HG02571 (cell line): ENCODE measurements at regions not wholly inside any gene's neighbourhood (a gene's known extent, or its start where the extent isn't known, plus 50 kb on each side); places are given as distances from the start of the nearest gene placed in this dataset.

Experiments
- ATAC-seq: cut with Tn5 transposase; IDR thresholded peaks from one replicate; pipeline ENCODE4 v1.9.1; 2021; ENCODE audit warnings: mild to moderate bottlenecking, moderate library complexity; ENCODE audit not compliant: unreplicated experiment

GRCh38 chr1:199857516-199857915 is 170.0 kb upstream of the NR5A2 start:
- no peak for ATAC-seq

DNA sequence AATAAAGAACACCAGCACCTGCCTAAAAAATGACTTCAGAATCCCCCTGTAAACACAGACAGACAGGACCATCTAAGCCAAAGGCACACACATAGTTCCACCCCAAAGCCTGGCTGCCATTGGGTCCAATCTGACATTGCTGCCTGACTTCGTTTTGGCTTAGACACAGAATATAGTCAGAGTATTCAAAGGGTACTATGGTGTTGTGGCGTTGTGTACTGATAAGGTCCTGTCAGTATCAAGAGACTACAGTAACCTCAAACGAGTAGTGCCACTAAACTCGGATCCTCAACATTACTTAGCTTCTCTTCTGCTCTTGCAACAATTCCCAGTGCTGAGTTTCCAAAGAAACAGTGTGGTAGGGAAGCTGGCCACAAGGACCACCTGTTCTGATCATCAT is 169.3 kb upstream of the NR5A2 start:
- no peak for ATAC-seq

DNA sequence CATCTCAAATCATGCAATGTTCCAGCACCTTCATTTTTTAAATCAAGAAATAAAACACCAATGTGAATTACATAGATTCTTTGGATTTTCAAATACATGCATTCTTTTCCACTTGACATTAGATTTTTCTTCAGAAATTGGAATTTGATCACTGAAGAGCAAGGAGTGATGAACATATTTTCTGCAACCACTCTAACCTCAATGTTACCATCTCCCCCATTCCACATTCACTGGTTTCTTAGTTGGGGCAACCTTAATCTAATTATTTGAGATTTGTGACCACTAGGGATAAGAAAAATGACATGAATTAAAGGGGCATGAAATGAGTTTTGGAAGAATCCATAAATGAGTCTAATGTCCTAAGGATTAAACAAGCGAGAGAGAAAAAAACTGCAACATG is 168.7 kb upstream of the NR5A2 start:
- no peak for ATAC-seq

DNA sequence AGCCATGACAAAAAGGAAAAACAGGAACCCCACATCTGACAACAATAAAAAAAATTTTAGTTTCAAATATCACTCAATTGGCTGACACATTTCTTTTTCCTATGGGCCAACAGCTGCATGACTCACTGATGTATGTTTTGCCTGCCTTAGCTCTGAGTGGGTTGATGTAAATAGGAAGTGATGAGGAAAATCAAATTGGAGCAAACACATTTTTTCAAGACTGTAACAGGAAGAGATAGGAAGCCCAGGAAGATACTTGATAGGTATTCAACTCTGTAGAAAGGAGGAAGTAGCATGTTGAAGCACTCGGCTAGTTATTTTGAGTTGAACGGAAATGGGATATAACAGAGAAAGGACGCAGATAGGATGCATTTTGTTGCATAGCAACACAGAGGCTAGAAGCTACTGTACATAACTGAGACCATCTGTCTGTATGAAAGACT is 168.0 kb upstream of the NR5A2 start:
- ATAC-seq, result no peak

GRCh38 chr1:199861020-199861795 is 166.3 kb upstream of the NR5A2 start:
- ATAC-seq, result no peak

- ATAC-seq, result no peak
These were observed 165.5 kb upstream of the NR5A2 start for GRCh38 chr1:199862047-199862446.

GRCh38 chr1:199866210-199866617 is 161.3 kb upstream of the NR5A2 start:
- no peak for ATAC-seq

DNA sequence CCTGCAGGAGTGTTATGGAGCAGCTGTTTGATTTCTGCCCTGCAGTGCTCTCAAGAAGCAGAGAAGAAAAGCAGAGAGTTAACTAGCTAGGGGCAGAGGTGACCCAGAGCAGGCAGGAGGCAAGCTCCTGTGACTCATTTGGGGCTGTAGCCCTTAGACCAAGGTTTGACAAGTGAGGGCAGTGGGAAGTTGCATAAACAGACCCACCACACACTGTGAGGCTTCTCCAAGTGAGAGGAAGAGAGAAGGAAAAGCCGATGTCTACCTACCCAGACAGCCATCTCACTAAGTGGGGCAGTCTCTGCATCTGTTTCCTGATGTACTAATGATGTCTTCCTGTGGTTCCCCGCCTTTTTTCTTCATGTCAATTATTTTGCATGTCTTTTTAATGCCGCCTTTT is 159.9 kb upstream of the NR5A2 start:
- no peak for ATAC-seq

DNA sequence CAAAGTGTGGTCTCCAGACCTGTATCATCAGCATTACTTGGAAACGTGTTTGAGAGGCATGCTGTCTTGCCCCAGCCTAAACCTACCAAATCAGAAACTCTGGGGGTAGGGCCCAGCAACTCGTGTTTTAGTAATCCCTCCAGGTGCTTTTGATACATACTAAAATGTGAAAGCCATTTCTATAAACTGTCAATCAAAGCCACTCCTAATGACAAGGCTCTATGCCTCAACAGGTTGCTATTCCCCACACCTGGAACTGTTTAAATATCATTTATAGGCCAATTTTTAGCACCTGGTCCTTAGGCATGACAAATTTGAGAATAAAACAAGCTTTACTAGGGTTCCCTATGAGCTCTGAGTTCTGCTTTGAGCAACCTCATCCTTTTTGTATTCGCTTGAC is 158.7 kb upstream of the NR5A2 start:
- ATAC-seq, result no peak

DNA sequence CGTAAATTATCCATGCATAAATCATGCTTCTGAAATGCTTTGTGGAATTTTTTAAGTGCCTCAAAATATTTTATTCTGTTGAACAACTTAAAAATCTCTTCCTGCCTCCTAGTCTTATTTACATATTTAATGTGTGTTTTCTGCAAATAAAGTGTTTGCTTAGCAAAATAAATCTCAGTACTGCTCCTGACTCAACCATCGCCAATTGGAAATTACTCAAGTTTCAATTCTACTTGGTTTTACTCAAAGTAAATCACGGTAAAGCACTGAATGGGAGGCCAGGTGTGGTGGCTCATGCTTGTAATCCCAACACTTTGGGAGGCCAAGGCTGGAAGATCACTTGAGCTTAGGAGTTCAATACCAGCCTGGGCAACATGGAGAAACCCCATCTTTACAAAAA is 152.2 kb upstream of the NR5A2 start:
- no peak for ATAC-seq

DNA sequence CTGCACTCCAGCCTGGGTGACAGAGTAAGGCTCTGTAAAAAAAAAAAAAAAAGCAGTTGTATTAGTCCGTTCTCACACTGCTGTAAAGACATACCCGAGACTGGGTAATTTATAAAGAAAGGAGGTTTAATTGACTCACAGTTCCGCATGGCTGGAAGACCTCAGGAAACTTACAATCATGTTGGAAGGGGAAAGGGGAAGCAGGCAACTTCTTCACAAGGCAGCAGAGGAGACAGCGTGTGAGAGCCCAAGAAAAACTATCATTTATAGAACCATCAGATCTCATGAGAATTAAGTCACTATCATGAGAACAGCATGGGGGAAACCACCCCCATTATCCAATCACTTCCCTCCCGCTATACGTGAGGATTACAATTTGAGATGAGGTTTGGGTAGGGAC is 151.7 kb upstream of the NR5A2 start:
- no peak for ATAC-seq

DNA sequence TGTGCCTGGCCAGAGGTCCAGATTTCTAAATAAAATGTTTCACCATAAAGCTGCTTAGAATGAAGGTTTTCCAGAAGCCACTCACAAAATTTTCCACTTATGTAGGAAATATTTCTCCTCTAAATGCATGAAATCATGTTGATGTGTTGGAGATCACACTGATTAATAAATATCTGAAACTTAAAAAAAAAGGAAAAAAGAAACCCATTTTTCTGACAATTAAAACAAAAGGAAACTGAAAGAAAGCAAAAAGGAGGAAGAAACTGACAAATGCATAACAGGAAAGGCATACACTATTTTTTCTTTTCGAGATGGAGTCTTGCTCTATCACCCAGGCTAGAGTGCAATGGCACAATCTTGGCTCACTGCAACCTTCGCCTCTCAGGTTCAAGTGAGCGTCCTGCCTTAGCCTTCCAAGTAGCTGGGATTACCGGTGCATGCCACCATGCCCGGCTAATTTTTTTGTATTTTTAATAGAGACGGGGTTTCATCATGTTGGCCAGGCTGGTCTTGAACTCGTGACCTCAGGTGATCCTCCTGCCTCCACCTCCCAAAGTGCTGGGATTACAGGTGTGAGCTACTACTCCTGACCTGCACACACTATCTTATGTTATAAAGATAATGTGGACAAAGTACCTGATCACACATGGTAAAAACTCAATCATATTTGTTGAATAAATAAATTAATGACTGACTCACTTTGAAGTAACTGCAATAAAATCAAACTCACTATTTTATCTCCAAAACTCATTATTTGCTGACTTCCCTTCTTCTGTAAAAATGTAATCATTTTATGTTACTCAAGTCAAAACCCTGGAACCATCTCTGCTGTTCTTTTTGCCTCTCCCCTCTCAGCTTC is 149.8 kb upstream of the NR5A2 start:
- ATAC-seq, result no peak

DNA sequence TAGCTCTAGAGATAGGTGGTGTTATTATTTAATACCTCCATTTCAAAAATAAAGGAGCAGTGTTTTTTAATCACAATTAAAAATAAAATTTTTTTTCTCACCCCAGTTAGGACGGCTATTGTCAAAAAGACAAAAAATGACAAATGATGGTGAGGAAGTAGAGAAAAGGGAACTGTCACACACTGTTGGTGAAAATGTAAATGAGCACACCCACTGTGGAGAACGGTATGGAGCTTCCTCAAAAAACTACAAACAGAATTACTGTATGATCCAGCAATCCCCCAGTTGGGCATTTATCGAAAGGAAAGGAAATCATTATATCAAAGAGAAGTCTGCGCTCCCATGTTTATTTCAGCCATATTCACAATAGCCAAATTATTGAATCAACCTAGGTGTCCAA is 148.7 kb upstream of the NR5A2 start:
- no peak for ATAC-seq

- no peak for ATAC-seq
These were observed 128.9 kb upstream of the NR5A2 start for GRCh38 chr1:199898654-199899053.

DNA sequence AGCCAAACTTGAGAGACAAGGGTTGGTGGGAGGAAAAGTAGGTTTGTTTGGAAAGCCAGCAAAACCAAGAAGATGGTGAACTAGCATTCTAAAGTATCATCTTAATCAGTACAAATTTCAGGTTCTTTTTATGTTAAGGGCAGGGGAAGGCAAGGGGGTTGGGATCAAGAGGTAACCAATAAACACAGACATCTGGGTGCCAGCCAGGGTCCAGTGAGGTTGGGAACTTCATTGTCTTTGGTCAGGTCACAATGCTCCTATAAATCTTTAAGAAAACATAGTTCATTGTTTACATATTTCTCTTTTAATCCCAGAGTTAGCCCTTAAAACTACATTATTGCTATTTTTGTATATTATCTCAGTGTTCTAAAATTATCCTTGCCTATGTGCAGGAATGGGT is 126.2 kb upstream of the NR5A2 start:
- no peak for ATAC-seq

DNA sequence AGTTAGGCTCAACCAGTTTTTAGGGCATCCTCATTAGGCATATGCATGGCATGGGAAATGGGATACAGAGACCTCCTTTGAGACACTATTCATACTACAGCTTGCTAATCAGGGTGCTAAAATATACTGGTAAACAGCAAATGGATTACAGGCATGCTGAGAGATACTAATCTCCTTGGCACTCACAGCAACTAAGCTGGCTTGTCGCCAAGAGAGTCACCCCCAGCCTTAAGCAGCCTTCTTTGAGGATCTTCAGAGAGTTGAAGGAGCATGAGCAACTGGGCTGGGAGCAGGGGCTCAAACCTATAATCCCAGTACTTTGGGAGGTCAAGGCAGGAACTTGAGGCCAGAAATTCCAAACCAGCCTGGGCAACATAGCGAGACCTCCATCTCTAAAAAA is 120.1 kb upstream of the NR5A2 start:
- no peak for ATAC-seq

- no peak for ATAC-seq
These were observed 118.4 kb upstream of the NR5A2 start for GRCh38 chr1:199909137-199909536.

DNA sequence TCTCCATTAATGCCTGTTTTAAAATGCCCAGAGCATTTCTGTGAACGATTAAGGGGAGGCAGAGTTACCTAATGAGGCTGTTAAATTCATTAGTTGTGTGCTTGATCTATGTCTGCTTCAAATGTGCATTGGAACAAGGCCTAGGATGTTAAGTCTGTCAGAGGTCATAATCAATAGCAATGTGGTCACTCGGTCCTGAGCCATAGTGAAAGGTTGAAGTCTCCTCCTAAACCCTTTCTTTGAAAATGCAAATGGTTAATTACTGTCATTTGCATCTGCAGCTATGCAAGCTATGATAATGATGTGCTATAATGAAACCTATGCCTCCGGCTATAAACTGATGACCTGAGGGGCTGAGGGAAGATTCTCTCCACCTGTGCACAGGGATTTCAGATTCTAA is 114.2 kb upstream of the NR5A2 start:
- ATAC-seq, result no peak

GRCh38 chr1:199914546-199914945 is 113.0 kb upstream of the NR5A2 start:
- ATAC-seq, result no peak

DNA sequence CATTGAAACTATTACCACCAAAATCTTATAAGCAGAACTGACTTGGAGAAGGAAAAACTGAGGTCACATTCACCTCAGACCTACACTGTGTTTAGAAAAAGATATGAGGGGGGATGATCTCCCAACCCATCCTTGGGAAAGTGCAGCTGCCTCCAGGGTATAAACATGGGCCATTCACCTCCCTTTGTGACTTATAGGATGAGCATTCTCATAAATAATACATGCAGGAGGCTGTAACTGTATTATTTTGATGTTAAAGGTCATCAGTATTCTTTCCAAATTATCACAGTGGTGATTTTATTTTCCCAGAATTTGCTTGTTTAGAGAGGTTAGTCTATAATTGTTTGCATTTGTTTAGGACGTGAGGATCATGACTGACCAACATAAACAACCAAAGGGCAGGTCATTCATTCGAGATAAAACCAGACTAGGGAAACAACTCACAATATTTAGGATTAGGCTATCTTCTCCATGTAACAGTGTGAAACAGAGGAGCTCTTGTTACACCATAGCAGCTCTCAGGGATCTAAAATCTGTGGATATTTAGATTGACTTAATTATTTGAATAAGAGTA is 109.2 kb upstream of the NR5A2 start:
- ATAC-seq, result no peak

- no peak for ATAC-seq
These were observed 106.9 kb upstream of the NR5A2 start for GRCh38 chr1:199920635-199921034.

DNA sequence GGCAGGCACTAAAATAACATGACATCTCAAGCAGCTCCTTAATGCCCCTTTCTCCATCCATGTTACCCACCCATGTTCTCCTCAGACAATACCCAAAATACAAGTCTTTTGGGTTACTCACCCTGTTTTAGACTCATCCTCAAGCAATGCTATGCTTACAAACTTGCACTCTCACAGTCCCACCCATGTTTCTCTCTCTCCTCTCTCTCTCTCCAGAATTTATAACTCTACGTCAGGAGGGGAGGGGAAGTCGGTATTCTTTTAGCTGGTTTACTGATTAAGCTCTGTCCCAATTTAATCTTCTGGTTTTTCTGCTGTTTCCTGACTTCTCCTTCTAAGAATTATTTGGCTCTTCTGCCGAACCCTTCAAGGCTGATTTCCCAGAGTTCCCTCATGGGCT is 98.0 kb upstream of the NR5A2 start:
- ATAC-seq, result no peak
